ENCODE measurements at regions not wholly inside any gene's neighbourhood (a gene's known extent, or its start where the extent isn't known, plus 50 kb on each side); places are given as distances from the start of the nearest gene placed in this dataset.

- TF ChIP-seq CTCF (IDR thresholded peaks at IDR 0.05; ENCODE audit: insufficient read depth, low read depth, low read length) (no peak), EZH2 (IDR thresholded peaks at IDR 0.05; ENCODE audit: insufficient read depth, low read length) (no peak)
Observed at GRCh38 chr10:10663622-10664021, 354.1 kb upstream of the CELF2 start.
